ENCODE measurements at regions not wholly inside any gene's neighbourhood (a gene's known extent, or its start where the extent isn't known, plus 50 kb on each side); places are given as distances from the start of the nearest gene placed in this dataset.

DNA sequence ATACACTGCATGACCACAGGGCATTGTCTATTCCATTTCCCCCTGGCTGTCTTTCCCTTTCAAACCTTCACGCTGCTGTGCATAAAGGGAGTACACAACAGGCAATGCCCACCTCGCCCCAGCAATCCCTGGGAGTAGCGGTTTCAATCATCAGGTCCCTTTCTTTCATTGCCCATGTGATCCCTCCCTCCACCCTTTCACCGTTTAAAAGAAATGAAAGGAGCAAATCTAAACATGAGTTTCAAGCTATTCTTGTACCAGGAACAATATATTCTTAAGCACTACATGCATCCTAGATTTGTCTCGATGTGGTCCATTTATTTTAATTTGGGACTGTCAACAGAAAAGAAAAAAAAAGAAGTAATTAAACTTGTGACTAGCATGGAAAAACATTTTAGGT lies 123.4 kb upstream of the ARGLU1 start:
- TF ChIP-seq SIN3A (IDR thresholded peaks at IDR 0.05; ENCODE audit: borderline replicate concordance in 2 of 2, control insufficient read depth in 1 of 2, low read depth in 2 of 2, low read length in 2 of 2) (no peak), TCF7L2 (IDR thresholded peaks at IDR 0.05; ENCODE audit: low read depth, low read length) (no peak)

Data from K562 (cell line).